NCI-H82 treated with DMSO at 0.1 percent for 48 hours (cell line): ENCODE measurements at regions not wholly inside any gene's neighbourhood (a gene's known extent, or its start where the extent isn't known, plus 50 kb on each side); places are given as distances from the start of the nearest gene placed in this dataset.

Experiments
- DNase-seq: peaks from one replicate; lab custom pipeline; 2025; ENCODE audit not compliant: unreplicated experiment; lab: John Stamatoyannopoulos, UW

DNA sequence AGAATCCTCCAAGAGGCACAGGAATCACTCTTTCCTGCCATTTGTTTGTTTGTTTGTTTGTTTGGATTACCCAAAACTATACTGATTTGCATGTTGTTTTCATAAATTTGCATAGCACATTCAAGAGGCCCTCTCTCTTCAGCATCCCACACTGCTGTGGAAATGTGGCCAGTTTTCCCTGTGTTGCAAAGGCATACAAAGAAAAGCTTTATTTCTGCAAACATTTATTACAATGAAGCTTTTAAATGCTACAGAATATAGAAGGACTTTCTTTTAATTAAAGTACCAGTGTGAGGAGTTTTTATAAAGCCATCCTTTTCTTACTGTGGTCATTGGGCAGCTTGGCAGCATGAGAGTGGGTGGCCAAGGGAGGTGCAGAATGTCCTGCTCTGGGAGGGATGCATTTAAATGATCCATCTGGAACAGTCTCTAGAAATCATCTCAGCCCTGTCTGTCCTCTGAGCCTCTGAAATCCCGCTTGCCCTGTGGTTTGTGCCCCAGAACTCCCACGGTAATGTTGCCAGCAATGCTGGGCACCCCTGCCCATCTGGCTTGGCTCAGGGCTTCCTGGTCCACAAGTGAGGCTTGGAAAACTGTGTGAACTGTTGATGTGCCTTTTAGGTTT lies 356.8 kb upstream of the KIF2A start:
- no peak for DNase-seq

DNA sequence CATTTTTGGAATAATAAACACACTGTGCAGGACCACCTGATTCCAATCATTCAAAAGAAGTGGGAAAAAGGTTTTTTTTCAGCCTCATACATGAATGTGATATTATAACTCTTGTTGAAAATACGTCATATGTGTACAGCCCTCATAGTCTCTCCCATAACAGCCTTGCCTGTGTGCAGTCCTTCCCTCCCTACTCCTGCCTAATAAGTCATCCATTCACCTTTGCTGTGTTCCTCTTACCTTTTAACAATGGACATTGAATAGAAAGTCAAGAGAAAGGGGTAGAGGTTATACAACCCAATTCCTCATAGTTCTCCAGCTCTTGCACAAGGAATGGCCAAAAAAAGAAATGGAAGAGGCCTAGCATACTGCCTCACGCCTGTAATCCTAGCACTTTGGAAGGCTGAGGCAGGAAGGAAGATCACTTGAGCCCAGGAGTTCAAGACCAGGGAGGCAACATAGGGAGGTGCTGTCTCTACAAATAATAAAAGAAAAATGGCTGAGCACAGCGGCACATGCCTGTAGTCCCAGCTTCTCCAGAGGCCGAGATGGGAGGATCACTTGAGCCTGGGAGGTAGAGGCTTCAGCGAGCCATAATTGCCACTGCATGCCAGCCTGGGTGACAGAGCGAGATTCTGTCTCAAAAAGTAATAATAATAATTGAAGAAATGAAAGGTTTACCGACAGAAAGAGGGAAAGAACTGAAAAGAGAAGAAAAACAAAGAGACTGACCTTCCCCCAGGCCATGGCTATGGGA lies 356.1 kb upstream of the KIF2A start:
- no peak for DNase-seq

DNA sequence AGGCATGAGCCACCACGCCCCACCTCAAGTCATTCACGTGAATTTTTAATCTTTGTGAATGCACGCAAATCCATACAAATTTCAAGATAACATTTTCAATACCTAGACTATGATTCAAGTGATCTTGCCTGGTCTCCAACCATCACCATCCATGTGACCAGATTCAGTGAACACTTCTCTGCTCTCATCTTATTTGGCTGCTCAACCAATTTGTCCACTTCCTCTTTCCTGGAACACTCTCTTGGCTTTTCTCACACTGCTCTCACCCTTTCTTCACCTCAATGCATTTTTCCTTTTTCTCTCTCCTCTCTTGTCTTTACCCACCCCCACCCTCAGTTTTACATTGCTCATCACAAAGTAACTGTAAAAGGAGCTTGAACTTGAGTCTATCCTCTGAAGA lies 354.7 kb upstream of the KIF2A start:
- no peak for DNase-seq

DNA sequence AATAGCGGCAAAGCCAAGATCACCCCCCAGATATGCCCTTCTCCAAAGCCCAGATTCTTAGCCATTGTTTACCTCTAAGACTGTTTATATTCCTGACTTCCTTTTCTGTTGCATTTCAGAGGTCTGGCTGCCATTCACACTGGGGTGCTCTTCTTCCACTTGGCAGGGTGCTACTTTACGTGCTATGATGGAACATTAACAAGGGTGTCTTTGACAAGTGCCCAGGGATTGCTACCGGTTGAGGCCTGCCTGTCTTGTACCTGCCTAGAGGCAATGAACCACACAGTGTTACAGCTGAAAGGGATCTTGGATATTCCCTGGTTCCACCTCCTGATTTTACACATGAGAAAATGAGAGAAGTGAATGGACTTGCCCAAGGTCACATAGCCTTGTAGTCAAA lies 352.1 kb upstream of the KIF2A start:
- no peak for DNase-seq

DNA sequence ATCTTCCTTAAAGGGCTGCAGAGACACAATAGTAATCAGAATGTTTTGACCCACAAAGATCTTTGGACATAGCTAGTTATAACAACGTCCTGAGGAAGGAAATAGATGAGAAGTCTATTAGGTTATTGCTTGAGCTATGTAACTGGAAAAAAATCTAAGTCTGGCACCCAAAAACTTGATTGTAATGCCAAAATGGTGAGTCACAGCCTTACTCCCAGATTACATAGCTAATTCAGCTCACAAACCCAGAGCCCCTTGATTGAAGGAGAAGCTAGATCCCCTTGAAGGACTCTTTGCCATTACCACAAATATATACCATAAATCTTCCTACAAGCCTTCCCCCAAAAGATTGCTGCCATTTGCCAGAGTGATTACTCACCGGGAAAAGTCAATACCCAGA lies 341.8 kb upstream of the KIF2A start:
- DNase-seq: no peak

DNA sequence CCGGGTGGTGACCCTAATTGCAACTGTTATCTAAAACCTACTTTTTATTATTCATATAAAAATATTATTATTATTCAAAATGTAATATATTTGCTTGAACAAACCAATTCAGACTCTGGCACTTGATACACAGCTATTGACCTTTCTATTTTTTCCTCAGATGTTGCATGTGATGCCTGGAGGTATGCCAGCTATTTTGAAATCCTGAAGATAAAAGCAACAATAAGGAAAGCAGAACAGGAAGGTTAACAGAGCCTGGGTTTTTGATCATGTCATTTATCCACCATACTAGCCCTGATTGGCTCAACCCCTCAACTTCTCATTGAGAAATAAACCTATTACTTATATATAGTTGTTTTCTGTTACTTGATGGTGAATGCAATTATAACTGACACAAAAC lies 340.9 kb upstream of the KIF2A start:
- DNase-seq: no peak

DNA sequence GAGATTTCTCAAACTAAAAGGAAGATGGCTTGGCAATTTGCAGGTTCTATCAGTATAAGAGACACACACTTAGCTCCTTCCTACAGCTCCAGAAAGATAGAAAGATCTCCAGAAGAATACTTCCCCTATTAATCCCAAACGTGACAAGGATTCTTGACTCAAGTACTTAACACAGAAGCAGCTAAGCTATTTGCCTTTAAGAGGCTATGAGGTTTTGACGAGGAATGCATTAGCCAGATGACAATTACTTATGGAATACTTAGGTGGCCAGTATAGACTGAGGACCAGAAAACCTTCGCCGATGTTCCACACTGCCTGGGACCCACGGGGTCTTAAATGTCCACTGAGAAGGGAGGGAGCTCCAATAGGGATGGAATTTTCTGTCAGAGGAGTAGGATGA lies 340.5 kb upstream of the KIF2A start:
- DNase-seq: no peak

DNA sequence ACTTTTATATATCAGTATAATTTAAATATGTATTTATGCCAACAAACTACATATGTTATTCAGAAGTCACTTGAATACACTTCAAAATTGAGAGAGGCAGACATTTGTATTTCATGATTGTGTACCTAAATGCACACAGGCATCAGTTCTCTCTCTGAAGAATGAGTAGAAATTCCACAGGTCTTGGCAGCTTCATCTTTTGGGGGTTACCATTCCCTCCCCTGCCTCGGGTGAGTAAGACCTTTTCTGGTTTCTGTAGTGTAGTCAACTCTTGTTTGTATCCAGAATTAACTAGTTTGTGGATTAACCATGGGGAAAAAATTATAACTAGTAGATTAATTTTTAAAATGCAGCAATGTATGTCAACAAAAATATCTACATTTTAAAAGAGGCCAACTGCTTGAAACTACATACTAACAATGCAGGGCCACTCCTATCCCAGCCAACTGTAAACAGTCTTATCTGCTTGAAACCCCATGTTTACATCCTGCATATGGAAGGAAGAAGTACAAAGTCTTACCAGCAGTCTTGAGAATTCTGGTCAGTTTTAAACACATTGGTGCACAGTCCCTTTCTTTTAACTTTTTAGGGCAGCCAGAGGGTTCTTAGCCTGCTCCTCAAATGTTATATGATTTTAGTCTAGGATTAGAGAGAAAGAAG lies 339.6 kb upstream of the KIF2A start:
- no peak for DNase-seq

DNA sequence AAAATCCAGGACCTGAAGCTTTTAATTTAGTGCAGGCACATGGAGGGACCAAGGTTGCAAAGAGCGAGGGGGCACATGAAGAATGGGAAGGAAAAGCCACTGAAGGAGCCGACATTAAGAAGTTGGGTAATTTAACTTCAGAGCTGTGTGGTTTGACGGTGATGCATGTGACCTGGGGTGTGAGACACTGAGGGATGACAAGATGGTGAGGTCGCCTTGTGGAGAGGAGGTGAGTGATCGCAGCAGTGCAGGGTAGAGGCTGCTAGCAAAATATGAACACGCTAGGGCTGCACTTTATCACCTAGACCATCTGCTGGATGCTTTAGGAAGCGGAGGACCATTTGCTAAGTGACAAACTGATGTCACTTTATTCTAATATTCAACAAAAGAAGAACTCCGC lies 339.0 kb upstream of the KIF2A start:
- no peak for DNase-seq

DNA sequence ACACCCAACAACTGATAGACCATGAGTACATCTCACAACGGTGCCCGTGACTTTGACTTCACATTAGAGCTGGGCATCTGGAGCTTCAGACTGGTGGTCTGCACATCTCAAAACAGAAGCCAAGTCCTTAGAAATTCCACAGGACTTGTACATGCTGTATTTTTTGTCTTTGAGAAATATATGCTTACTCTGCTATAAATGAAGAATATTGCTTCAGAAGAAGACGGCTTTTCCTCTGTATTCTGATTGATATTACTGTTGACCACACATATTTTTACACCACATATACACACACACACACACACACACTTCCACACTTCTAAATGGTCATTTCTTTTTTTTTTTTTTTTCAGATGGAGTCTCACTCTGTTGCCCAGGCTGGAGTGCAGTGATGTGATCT lies 338.3 kb upstream of the KIF2A start:
- no peak for DNase-seq

DNA sequence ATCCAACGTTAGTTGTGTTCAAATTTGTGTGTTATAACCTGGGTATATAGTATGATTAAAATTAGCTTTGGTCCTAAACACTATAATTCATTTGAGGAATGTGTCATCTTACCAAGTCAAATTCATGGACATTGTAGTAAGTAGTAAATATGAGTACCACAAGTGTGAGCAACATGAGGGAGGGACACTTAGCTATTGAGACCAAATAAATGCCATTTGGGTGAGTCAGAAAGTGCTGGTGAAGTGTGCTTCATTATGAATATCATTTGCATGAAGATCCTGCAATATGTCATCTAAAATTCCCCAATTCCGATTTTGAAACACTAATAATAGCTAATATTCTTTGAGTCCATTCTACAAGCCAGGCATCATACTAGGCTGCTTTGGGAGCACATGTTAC lies 336.7 kb upstream of the KIF2A start:
- DNase-seq: no peak

DNA sequence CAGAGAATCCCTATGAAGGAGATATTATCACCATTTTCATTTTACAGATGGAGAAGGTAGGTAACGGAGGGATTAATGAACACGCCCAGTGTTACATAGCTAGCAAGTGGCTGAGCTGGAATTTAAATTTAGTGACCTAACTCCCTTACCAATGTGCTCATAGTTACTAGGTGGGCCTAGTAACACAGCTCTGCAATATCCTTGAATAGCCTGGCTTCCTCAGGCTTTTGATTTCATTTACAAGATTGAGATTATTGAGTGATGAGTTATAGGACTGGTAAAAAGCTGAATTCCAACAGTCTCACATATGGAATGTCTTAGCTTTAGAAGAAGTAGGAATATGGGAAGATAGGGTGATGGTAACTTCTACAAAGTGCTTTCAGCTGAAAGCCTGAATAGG lies 336.3 kb upstream of the KIF2A start:
- no peak for DNase-seq

DNA sequence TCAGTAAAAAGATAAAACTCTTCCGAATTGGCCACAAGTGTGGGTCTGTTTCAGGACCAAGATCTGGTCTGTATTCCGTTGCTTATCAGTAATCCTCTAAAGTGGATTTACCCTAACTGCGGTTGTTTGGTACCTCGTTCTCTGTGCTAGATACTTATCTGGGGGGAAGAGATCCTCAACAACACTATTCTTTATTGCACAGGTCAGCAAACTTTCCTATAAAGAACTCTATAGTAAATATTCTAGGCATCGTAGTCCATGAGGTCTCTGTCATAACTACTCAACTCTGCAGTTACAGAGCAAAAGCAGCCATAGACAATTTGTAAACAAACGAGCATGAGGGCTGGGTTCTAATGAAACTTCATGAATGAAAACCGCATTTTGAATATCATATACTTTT lies 335.8 kb upstream of the KIF2A start:
- DNase-seq: no peak

DNA sequence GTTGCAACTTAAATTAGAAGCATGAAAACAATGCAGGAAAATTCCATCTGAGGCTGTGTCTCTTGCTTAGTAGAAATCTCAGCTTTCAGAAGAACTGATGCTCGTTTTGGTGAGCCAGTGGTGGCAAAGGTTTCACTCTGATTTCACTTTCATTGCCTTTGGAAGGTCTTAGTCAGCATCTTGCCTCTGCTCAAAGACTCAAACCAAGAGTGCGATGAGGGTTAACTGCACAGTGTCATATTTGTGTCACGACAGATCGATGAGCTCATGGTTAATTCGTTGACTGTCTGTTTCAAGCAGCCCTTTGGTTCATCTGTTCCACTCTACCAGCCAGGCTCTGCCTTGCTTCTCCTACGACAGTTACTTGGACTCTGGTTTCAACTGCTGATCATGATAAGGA lies 331.3 kb upstream of the KIF2A start:
- no peak for DNase-seq

DNA sequence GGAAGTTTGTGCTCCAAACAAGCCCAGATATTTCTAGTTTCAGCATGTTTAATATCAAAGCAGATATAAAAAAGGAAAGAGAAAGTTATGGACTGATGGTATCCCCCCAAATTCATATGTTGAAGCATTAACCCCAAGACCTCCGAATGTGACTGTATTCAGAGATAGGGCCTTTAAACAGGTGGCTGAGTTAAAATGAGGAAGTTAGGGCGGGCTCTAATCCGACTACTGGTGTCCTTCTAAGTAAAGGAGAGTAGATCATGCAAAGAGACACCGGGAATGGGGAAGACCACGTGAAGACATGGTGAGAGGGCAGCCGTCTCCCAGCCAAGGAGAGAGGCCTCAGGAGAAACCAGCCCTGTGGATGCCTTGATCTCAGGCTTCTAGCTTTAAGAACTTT lies 324.1 kb upstream of the KIF2A start:
- no peak for DNase-seq

DNA sequence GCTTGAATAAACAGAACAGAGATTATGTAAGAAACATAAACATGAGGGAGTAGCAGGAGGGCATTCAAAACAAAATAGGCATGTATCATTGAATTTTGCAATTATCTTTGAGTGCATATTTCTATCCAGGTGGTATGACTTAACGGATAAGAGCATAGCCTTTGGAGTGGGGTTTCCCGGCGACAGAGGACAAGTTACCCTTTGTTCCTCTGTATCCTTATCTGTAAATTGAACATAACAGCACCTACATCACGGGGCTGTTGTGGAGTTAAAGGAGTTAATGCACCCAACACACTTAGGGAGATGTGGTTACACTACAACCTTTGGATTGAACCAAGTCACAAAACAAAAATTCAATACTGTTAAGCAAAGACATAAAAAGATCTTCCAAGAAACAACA lies 314.6 kb upstream of the KIF2A start:
- no peak for DNase-seq

DNA sequence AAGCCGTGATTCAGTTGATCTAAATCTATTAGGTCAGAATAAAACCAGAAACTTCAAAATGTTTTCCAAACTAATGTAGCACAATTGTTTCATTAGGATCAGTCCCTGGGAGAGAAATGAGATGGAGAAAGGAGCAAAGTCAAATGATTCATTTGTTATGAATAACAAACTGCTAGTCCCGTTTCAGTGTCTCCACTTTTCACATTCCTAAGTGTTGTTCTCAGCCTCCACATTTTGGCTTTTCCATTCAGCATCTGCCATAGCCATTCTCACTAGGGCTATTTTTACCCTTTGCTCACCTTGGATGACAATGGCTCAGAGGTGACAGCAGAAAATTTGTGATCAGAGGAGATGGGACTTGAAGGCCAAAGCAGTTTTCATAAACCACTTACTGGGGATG lies 314.1 kb upstream of the KIF2A start:
- DNase-seq: no peak

DNA sequence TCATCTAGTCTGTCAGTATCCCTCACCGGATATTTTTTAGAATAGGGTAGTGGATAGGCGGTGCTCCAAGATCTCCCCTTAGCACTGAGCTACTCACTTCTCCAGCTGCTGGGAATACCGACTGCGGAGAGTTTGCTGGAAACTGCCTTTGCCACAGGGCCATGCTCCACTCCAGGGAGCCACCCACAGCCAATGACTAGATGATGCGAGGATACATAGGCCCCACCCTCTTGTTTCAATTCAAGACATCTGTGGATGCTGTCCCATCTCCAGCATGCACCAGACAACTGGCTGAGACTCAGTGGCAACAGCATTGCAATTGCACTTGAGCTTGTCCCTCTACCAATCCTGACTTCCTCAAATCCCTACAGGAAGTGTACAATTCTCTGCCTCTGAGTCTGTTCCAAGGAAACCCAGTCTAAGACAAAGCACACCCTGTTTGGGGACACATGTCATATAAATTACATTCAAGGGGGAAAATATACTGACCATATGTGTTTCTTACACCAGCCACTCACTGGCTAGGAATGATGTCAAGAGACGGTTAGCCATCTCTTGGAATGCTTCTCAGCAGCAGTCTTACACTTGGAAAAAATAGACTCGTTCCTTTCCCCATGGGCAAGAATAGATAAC lies 312.6 kb upstream of the KIF2A start:
- DNase-seq: no peak

DNA sequence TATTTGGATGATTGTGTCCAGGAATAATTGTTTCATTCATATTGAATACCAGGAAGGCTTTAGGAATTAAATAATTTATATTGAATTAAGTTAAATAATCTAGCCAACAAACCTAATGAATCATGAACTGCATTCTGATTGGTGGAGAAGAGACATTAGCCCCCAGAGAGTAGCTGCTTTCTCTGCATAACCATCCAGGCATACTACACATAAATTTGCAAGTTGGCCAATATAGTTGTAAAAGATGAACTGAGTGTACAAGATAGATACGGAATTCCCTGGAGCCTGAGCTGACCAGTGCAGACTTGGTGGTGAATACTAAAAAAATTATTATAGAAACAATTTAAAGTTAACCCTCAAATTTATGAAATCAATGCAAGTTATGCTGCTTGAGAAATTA lies 311.8 kb upstream of the KIF2A start:
- no peak for DNase-seq

DNA sequence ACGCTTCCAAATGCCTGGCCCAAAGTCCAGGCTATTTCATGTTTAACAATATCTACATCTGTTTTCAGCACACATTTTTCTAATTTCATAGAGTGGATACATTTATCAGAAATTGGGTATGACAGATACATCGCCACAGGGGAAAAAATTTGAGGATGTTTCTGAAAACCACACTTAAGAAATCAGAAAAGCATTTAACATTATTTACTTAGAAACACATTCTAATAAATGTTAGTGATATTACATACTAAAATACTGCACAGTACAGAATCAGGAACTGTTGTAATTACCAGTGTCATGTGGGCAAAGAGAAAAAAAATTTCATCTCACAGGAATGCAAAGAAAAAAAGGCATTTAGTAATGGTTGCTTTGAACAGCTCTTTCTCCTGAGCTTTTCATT lies 310.5 kb upstream of the KIF2A start:
- no peak for DNase-seq

DNA sequence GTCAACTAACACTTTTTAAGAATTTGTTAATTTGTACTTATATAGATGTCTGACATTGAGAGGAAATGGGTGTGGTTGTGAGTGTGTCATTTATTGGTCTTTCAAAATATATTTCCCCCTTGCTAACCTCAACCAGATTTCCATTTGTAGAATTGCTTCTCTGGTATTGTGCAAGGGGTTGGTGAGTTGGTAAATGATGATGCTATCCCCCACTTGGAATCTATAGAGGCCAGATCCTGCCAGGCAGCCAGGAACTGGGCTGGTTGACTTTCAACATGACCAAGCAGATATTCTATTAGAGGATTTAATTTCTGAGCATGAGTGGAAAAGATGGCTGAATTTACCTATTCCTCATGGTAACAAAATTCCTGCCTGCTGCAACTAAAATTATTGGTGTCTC lies 306.6 kb upstream of the KIF2A start:
- no peak for DNase-seq

DNA sequence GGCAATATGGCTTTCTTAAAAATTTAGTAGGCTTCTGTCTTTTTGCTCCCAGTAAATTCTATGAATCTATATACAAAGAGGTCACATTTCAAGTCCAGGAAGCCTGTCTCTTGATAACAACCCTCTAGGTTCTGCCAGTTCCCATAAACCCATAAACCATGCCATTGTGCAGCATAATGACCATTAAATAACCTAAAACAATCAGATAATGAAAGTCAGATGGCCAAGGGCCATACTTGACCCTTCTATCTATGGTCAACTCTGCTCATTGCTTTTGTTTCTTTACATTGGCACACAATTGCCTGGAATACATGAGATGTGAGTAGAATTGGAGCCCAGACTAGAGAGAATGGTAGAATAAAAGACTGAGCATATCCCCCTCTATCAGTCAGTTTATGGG lies 305.4 kb upstream of the KIF2A start:
- no peak for DNase-seq
